GM12873 (cell line): ENCODE measurements at regions not wholly inside any gene's neighbourhood (a gene's known extent, or its start where the extent isn't known, plus 50 kb on each side); places are given as distances from the start of the nearest gene placed in this dataset.
A peak's percentile ranks its signal among the peaks of the same experiment; 100 is the strongest.

ENCODE experiments used
- CTCF ChIP-seq: IDR thresholded peaks from 2 replicates; pipeline ENCODE4 v1.5.1; 2012; ENCODE audit warnings: low read depth, mild to moderate bottlenecking, moderate library complexity, low read length, control low read depth; ENCODE audit not compliant: insufficient read depth; ENCODE audit errors: missing control alignments

GRCh38 chrX:109880629-109881028 is 122.3 kb upstream of the TMEM164 start:
- TF ChIP-seq CTCF, result no peak

GRCh38 chrX:109886122-109886761 is 116.7 kb upstream of the TMEM164 start:
- TF ChIP-seq CTCF, result peak; percentile 91

- TF ChIP-seq CTCF, result peak; percentile 28
Observed at GRCh38 chrX:109889289-109890006, 113.5 kb upstream of the TMEM164 start.

- no peak for TF ChIP-seq CTCF
Observed at GRCh38 chrX:109890300-109890699, 112.6 kb upstream of the TMEM164 start.

GRCh38 chrX:109890910-109891502 is 111.9 kb upstream of the TMEM164 start:
- peak; percentile 95 for TF ChIP-seq CTCF

GRCh38 chrX:109902665-109903064 is 100.2 kb upstream of the TMEM164 start:
- no peak for TF ChIP-seq CTCF

GRCh38 chrX:109911046-109911445 is 91.9 kb upstream of the TMEM164 start:
- TF ChIP-seq CTCF, result peak; percentile 21
